HCT116 (cell line): ENCODE measurements at regions not wholly inside any gene's neighbourhood (a gene's known extent, or its start where the extent isn't known, plus 50 kb on each side); places are given as distances from the start of the nearest gene placed in this dataset.

Source experiments
- ATAC-seq: fragments of 200-7000 bp; cut with Tn5 transposase; 2 replicates; pipeline ENCODE4 v1.9.1; 2020; ENCODE audit warnings: mild to moderate bottlenecking, moderate library complexity
- BruUV-seq: library from RNA; stranded (reverse); fragments of 400-500 nt; replicated peaks from 2 replicates; lab custom pipeline; 2021; lab: Mats Ljungman, UMichigan
- CTCF ChIA-PET: fragments of 300-600 bp; sonication (Branson Sonifier 250); formaldehyde crosslinking; loops from one replicate; lab custom pipeline; 2021; ENCODE audit warnings: antibody characterized with exemption; lab: Charles Lee
- POLR2A ChIA-PET: fragments of 300-600, 350-600 bp; sonication (Branson Sonifier 250); formaldehyde crosslinking; loops from one replicate; lab custom pipeline; 2021; ENCODE audit warnings: antibody characterized with exemption; lab: Charles Lee
- RAD21 ChIA-PET, 2 experiments: fragments of 300-600 bp; sonication (Branson Sonifier 250); formaldehyde crosslinking; loops; one replicate each; lab custom pipeline; 2023; ENCODE audit warnings: low total read pairs in 2 of 2; ENCODE audit not compliant: uncharacterized antibody in 2 of 2, unreplicated experiment in 2 of 2, low non-redundant PET in 1 of 2; lab: Charles Lee
- DNase-seq: peaks from one replicate; pipeline ENCODE4 v3.0.0-alpha.2; 2010; ENCODE audit warnings: low read depth, low spot score
- H2AFZ ChIP-seq: fragments of 200-600 bp; shearing (Covaris generic), sonication (generic); 2 replicates; pipeline ENCODE4 v1.6.1; 2017; ENCODE audit warnings: low read depth, mixed run types, mixed read lengths, antibody characterized with exemption, low read length; ENCODE audit not compliant: poor library complexity, severe bottlenecking
- H3K27ac ChIP-seq: 2 replicates; pipeline ENCODE4 v1.5.1; 2012; ENCODE audit warnings: low read depth, low read length
- H3K27me3 ChIP-seq: fragments of 200-600 bp; sonication (generic); 2 replicates; pipeline ENCODE4 v1.6.1; 2016; ENCODE audit warnings: mixed run types, low read length, mixed read lengths; ENCODE audit not compliant: insufficient read depth
- H3K36me3 ChIP-seq, 2 experiments: fragments of 200-500 bp in 1 of 2; fragments of 200-600 bp in 1 of 2; sonication (Bioruptor generic) in 1 of 2; sonication (generic) in 1 of 2; 2 replicates each; pipeline versions ENCODE4 v1.5.1 to v1.6.1; 2014 to 2016; ENCODE audit warnings: low read length in 2 of 2, inconsistent platforms in 1 of 2, mixed read lengths in 1 of 2, mixed run types in 1 of 2; ENCODE audit not compliant: insufficient read depth in 2 of 2, control insufficient read depth in 1 of 2
- H3K4me1 ChIP-seq, 2 experiments: fragments of 200-600 bp in 1 of 2; sonication (generic) in 1 of 2; 2 replicates each; pipeline versions ENCODE4 v1.5.1 to v1.6.1; 2012 to 2017; ENCODE audit warnings: low read length in 2 of 2, inconsistent platforms in 1 of 2, mild to moderate bottlenecking in 1 of 2, mixed read lengths in 1 of 2, mixed run types in 1 of 2, moderate library complexity in 1 of 2; ENCODE audit not compliant: insufficient read depth in 2 of 2, control insufficient read depth in 1 of 2
- H3K4me2 ChIP-seq: fragments of 200-600 bp; sonication (generic); 2 replicates; pipeline ENCODE4 v1.6.1; 2017; ENCODE audit warnings: mixed run types, low read length, mixed read lengths
- H3K4me3 ChIP-seq, 2 experiments: fragments of 200-600 bp in 1 of 2; sonication (generic) in 1 of 2; replicated peaks in 1 of 2; 2 replicates each; pipeline ENCODE4 v1.5.1; 2011 to 2016; ENCODE audit warnings: low read length in 2 of 2, control low read depth in 1 of 2, low read depth in 1 of 2, mild to moderate bottlenecking in 1 of 2, mixed read lengths in 1 of 2, mixed run types in 1 of 2
- H3K79me2 ChIP-seq: fragments of 200-600 bp; sonication (generic); 2 replicates; pipeline ENCODE4 v1.6.1; 2017; ENCODE audit warnings: mild to moderate bottlenecking, mixed run types, low read length, moderate library complexity, mixed read lengths; ENCODE audit not compliant: insufficient read depth
- H3K9ac ChIP-seq: fragments of 200-600 bp; sonication (generic); 2 replicates; pipeline ENCODE4 v1.6.1; 2016; ENCODE audit warnings: low read length, mixed read lengths
- H3K9me2 ChIP-seq: fragments of 200-600 bp; sonication (generic), shearing (Covaris generic); 2 replicates; pipeline ENCODE4 v1.6.1; 2017; ENCODE audit warnings: mixed run types, mild to moderate bottlenecking, moderate library complexity; ENCODE audit not compliant: insufficient read depth
- H3K9me3 ChIP-seq, 2 experiments: fragments of 200-500 bp in 1 of 2; fragments of 200-600 bp in 1 of 2; sonication (Bioruptor generic) in 1 of 2; sonication (generic) in 1 of 2; 2 replicates each; pipeline ENCODE4 v1.6.1; 2014 to 2017; ENCODE audit warnings: low read length in 2 of 2, mixed read lengths in 2 of 2, inconsistent platforms in 1 of 2, low read depth in 1 of 2, mild to moderate bottlenecking in 1 of 2, mixed run types in 1 of 2, moderate library complexity in 1 of 2; ENCODE audit not compliant: control insufficient read depth in 1 of 2, insufficient read depth in 1 of 2
- H4K20me1 ChIP-seq: fragments of 200-600 bp; sonication (generic), shearing (Covaris generic); 2 replicates; pipeline ENCODE4 v1.6.1; 2017; ENCODE audit warnings: mixed run types, mild to moderate bottlenecking, moderate library complexity; ENCODE audit not compliant: insufficient read depth
- CTCF ChIP-seq, 3 experiments: fragments of 200-600 bp in 1 of 3; sonication (generic) in 1 of 3; IDR thresholded peaks in 2 of 3; conservative IDR thresholded peaks in 1 of 3; 2 replicates each; pipeline ENCODE4 v1.5.1; 2012 to 2017; ENCODE audit warnings: low read depth in 2 of 3, low read length in 2 of 3, antibody characterized with exemption in 1 of 3, borderline replicate concordance in 1 of 3, control low read depth in 1 of 3, mild to moderate bottlenecking in 1 of 3, mixed read lengths in 1 of 3, mixed run types in 1 of 3, moderate library complexity in 1 of 3; ENCODE audit not compliant: insufficient read depth in 1 of 3
- EGR1 ChIP-seq: IDR thresholded peaks from 2 replicates; pipeline ENCODE4 v1.6.1; 2012; ENCODE audit warnings: low read depth
- ELF1 ChIP-seq: IDR thresholded peaks from 2 replicates; pipeline ENCODE4 v1.6.1; 2012; ENCODE audit warnings: low read depth, borderline replicate concordance
- FOSL1 ChIP-seq: IDR thresholded peaks from 2 replicates; pipeline ENCODE4 v1.6.1; 2012; ENCODE audit warnings: low read depth
- JUND ChIP-seq: IDR thresholded peaks from 2 replicates; pipeline ENCODE4 v1.6.1; 2012
- SP1 ChIP-seq: IDR thresholded peaks from 2 replicates; pipeline ENCODE4 v1.6.1; 2012; ENCODE audit warnings: low read depth
- SRF ChIP-seq: IDR thresholded peaks from 2 replicates; pipeline ENCODE4 v1.6.1; 2012; ENCODE audit warnings: low read depth
- YY1 ChIP-seq: IDR thresholded peaks from 2 replicates; pipeline ENCODE4 v1.6.1; 2011; ENCODE audit warnings: low read length, low read depth, moderate library complexity, mild to moderate bottlenecking; ENCODE audit not compliant: insufficient replicate concordance; ENCODE audit errors: extremely low read depth
- ZBTB33 ChIP-seq: IDR thresholded peaks from 2 replicates; pipeline ENCODE4 v1.6.1; 2011; ENCODE audit warnings: mild to moderate bottlenecking, low read length, moderate library complexity; ENCODE audit not compliant: insufficient replicate concordance; ENCODE audit errors: extremely low read depth
- ZFX ChIP-seq: fragments of 450-650 bp; IDR thresholded peaks from 2 replicates; pipeline ENCODE4 v1.6.1; 2017
- ZNF274 ChIP-seq: fragments of 200-500 bp; sonication (Bioruptor generic); IDR thresholded peaks from 2 replicates; pipeline ENCODE4 v1.6.1; 2014; ENCODE audit warnings: mild to moderate bottlenecking, low read depth, low read length, inconsistent platforms
- intact Hi-C: fragments of 100-400 bp; cut with micrococcal nuclease; formaldehyde crosslinking; loops from 2 replicates; pipeline ENCODE4 v1.10.0; 2022

GRCh38 chr5:125112196-125112595 lies 365.8 kb upstream of the ZNF608 start:
- H3K4me3 ChIP-seq, result no peak overlapping the region
- no peak overlapping the region for H3K27ac ChIP-seq
- CTCF ChIA-PET, result no interaction called here
- H3K9me2 ChIP-seq, result no peaks in the 10 kb centered on the region
- no peaks in the 10 kb centered on the region for H4K20me1 ChIP-seq
- H3K36me3 ChIP-seq, result no peaks in the 10 kb centered on the region
- DNase-seq (no peak), ATAC-seq (no peak; the same call in 1 of the 2 replicates)
- H3K9ac ChIP-seq, result no peak overlapping the region
- no peak overlapping the region for H2AFZ ChIP-seq
- no peak overlapping the region for H3K4me2 ChIP-seq
- no peaks in the 10 kb centered on the region for H3K9me3 ChIP-seq
- POLR2A ChIA-PET, result no interaction called here
- no peaks in the 10 kb centered on the region for H3K79me2 ChIP-seq
- no TSS peak for BruUV-seq
- RAD21 ChIA-PET, result no interaction called here
- intact Hi-C loops, result no loop called here
- H3K4me1 ChIP-seq, result peaks cover 0 to 4% of the 10 kb centered on the region in 2 experiments; a peak in 1 of 4 replicates
- TF ChIP-seq ZBTB33 (no peak), CTCF (IDR thresholded peaks at IDR 0.05 in 2 of 3, conservative IDR thresholded peaks at IDR 0.05 in 1 of 3; ENCODE audit: borderline replicate concordance in 1 of 3, insufficient read depth in 1 of 3, low read depth in 2 of 3, low read length in 2 of 3) (no peak), JUND (no peak), EGR1 (no peak), SP1 (no peak), YY1 (no peak), SRF (no peak), FOSL1 (no peak), ZFX (no peak), ELF1 (no peak), ZNF274 (no peak)
- TF ChIP-seq, all 23 proteins: peak for 0
- no peaks in the 10 kb centered on the region for H3K27me3 ChIP-seq
